D721Med (cell line): ENCODE measurements at regions not wholly inside any gene's neighbourhood (a gene's known extent, or its start where the extent isn't known, plus 50 kb on each side); places are given as distances from the start of the nearest gene placed in this dataset.

Source experiments
- DNase-seq: peaks from one replicate; pipeline ENCODE4 v3.0.0; 2011; ENCODE audit warnings: low spot score; ENCODE audit not compliant: insufficient read length
- FAIRE-seq: peaks from 2 replicates; lab custom pipeline; 2011; peaks lifted over from hg19 to GRCh38; lab: Jason Lieb, UNC
- TF ChIP-seq, protein P1 (sequence below): IDR thresholded peaks from 2 replicates; pipeline ENCODE4 v1.5.1; 2012; ENCODE audit warnings: mild to moderate bottlenecking, control low read depth; ENCODE audit not compliant: insufficient read depth; ENCODE audit errors: missing control alignments

DNA sequence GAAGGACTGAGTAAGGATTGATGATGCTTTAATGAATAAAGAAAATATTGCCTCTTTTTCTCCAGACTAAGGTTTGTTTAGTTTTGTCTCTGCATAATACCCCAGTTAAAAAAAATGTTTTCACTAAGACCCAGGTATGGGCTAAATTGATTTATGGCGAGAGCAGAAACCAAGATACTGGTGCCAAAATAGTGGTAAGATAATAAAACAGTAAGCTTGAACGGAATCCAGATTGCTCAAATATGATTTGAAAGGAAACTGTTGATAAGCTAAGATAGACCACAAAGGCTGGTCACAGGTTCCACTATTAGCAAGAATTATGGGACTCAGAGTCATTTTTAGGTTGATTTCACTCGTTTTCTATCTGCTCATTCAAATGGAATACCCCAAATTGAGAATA, 831.2 kb downstream of the EPHA7 start:
- TF ChIP-seq, protein P1, sequence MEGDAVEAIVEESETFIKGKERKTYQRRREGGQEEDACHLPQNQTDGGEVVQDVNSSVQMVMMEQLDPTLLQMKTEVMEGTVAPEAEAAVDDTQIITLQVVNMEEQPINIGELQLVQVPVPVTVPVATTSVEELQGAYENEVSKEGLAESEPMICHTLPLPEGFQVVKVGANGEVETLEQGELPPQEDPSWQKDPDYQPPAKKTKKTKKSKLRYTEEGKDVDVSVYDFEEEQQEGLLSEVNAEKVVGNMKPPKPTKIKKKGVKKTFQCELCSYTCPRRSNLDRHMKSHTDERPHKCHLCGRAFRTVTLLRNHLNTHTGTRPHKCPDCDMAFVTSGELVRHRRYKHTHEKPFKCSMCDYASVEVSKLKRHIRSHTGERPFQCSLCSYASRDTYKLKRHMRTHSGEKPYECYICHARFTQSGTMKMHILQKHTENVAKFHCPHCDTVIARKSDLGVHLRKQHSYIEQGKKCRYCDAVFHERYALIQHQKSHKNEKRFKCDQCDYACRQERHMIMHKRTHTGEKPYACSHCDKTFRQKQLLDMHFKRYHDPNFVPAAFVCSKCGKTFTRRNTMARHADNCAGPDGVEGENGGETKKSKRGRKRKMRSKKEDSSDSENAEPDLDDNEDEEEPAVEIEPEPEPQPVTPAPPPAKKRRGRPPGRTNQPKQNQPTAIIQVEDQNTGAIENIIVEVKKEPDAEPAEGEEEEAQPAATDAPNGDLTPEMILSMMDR, result no peak
- FAIRE-seq (no peak), DNase-seq (no peak)

DNA sequence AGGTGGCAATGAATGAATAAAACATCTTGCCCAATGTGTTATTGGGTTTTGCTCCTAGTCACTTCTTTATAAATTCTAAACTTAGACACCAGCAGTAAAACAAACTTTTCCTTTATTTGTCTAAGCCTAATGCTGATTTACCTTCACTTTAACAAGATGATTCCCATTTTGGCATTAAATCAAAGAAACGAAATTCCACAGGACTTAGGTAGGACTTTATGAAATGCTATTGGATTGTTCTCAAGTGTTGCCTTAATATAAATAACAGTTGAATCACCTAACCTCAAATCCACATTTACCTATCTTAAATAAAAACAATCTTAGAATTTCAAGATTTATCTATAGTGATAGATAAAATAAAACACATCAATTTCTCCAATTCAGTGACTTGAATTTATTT, 831.8 kb downstream of the EPHA7 start:
- DNase-seq, result no peak
- no peak for FAIRE-seq
- TF ChIP-seq, protein P1, result no peak

- no peak for DNase-seq
- FAIRE-seq, result no peak
- TF ChIP-seq, protein P1, result no peak
Observed at GRCh38 chr6:92586236-92586977, 833.0 kb downstream of the EPHA7 start.

- DNase-seq (no peak), FAIRE-seq (no peak)
- TF ChIP-seq, protein P1, result no peak
Observed at GRCh38 chr6:92582211-92582610, 837.1 kb downstream of the EPHA7 start.

GRCh38 chr6:92577077-92577719, 842.2 kb downstream of the EPHA7 start:
- no peak for DNase-seq
- FAIRE-seq, result no peak
- TF ChIP-seq, protein P1, result no peak

GRCh38 chr6:92568541-92568940, 850.8 kb downstream of the EPHA7 start:
- TF ChIP-seq, protein P1, result no peak
- FAIRE-seq (no peak), DNase-seq (no peak)

DNA sequence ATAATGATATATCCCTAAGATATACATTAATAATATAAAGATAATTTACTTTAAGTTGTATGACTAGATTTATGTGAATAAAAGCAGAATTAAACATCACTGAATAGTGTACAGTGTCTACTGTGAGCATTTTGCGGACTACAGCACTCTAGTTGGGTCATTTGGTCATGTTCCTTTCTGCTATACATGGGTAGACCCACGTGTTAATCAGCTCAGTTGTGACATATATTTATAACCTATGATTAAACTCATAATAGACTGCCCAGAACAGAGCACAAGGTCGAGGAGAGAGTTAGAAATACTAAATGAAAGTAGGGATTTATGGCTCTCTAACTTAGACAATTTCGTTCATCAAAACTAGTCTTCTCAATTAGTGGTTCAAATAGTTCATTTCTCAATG, 852.7 kb downstream of the EPHA7 start:
- no peak for FAIRE-seq
- DNase-seq, result no peak
- TF ChIP-seq, protein P1, result no peak
